OCI-LY3 (cell line): ENCODE measurements at regions not wholly inside any gene's neighbourhood (a gene's known extent, or its start where the extent isn't known, plus 50 kb on each side); places are given as distances from the start of the nearest gene placed in this dataset.

ENCODE experiments used
- EZH2phosphoT487 ChIP-seq: fragments of 200-600 bp; shearing (Covaris generic); IDR thresholded peaks from 2 replicates; pipeline ENCODE4 v1.6.1; 2018; ENCODE audit warnings: antibody characterized with exemption, mixed run types, low read depth
- TF ChIP-seq, protein P1 (sequence below): fragments of 200-600, 300-600 bp; sonication (generic); IDR thresholded peaks from 2 replicates; pipeline ENCODE4 v1.5.1; 2014; ENCODE audit warnings: antibody characterized with exemption, low read length, low read depth

- TF ChIP-seq EZH2phosphoT487 = no peak
- TF ChIP-seq, protein P1, sequence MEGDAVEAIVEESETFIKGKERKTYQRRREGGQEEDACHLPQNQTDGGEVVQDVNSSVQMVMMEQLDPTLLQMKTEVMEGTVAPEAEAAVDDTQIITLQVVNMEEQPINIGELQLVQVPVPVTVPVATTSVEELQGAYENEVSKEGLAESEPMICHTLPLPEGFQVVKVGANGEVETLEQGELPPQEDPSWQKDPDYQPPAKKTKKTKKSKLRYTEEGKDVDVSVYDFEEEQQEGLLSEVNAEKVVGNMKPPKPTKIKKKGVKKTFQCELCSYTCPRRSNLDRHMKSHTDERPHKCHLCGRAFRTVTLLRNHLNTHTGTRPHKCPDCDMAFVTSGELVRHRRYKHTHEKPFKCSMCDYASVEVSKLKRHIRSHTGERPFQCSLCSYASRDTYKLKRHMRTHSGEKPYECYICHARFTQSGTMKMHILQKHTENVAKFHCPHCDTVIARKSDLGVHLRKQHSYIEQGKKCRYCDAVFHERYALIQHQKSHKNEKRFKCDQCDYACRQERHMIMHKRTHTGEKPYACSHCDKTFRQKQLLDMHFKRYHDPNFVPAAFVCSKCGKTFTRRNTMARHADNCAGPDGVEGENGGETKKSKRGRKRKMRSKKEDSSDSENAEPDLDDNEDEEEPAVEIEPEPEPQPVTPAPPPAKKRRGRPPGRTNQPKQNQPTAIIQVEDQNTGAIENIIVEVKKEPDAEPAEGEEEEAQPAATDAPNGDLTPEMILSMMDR = no peak
These were observed 83.8 kb upstream of the SPTBN1 start for GRCh38 chr2:54372361-54372760.
